ENCODE measurements at regions not wholly inside any gene's neighbourhood (a gene's known extent, or its start where the extent isn't known, plus 50 kb on each side); places are given as distances from the start of the nearest gene placed in this dataset.

GRCh38 chr3:30493911-30494311 is 112.5 kb upstream of the TGFBR2 start:
- DNase-seq (ENCODE audit: low read depth, low spot score), result no peak

DNA sequence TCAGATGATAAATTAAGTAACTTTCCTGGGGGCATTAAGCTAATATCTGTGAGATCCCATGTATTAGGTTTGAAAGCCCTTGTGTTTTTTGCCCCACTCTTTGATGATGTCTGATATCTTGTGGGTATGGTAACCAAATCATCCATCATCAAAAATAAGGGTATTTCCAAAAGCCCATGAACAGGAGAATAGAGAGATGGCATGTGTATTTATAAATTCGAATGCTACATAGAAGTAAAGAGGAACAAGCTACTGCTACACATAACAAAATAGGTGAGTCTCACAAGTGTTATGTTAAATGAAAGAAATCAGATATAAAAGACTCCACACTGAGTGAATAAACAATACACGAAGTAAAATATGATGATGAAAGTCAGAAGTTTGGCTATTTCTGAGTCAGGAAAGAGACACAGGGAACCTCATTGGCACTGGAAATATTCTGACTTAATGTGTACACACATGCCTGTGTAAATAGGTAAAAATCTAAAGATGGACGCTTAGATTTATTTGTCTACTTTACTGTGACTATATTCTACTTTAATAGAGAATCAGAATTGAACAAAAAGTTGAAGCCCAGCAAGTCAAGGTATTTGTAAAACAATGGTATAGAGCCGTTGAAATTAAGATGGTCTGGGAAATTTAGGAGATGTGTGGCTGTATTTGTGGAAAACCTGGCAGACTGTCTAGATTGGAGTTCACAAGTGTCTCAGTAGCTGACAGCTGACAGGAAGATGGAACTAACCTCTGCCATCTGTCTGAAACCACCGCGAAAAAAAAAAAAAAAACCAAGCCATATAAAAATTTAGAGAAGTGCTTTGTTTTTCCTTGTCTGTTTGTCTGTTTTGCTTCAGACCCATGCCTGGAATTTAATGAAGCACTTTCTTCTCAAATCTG is 111.0 kb upstream of the TGFBR2 start:
- DNase-seq (ENCODE audit: low read depth, low spot score), result no peak

DNA sequence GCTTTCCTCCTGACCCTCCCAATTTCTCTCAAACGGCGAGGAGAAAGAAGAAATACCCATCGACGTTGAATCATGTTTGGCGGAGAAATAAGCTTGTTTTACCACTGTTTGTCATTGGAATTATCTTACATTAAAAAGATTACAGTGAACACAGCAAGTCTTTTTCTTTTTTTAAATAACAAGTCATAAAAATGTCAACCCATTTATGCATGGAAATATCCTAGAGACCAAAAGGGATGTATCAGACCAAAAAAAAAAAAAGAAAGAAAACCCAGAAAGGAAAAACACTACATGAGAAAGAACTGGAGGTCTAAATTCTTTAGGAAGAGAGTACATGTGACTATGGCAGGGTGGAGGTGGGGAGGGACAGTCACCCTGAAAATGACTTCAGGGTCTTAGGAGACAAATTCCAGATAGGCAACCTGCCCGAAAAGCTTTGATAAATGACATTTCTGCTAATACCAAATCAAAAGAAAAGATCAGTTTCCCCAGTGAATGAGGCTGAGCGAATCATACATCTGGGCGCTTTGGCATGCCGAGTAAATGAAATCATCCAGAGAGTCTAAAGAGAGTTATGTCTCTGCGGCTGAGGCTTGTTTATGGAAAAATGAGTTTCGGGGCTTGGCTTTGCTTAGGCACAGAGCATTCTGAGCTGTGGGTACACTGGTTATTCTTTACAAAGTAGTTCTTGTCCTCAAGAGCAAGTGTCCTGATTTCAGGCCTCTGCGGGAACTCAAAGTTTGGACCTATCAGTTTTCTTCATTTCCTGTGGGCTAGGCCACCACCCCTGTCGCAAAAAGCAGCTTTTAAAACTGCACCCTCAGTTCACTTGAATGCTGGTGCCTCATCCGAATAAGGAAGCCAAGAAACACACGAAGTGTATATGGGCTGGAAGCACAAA is 110.1 kb upstream of the TGFBR2 start:
- no peak for DNase-seq (ENCODE audit: low read depth, low spot score)

GRCh38 chr3:30498587-30498967 is 107.8 kb upstream of the TGFBR2 start:
- no peak for DNase-seq (ENCODE audit: low read depth, low spot score)

DNA sequence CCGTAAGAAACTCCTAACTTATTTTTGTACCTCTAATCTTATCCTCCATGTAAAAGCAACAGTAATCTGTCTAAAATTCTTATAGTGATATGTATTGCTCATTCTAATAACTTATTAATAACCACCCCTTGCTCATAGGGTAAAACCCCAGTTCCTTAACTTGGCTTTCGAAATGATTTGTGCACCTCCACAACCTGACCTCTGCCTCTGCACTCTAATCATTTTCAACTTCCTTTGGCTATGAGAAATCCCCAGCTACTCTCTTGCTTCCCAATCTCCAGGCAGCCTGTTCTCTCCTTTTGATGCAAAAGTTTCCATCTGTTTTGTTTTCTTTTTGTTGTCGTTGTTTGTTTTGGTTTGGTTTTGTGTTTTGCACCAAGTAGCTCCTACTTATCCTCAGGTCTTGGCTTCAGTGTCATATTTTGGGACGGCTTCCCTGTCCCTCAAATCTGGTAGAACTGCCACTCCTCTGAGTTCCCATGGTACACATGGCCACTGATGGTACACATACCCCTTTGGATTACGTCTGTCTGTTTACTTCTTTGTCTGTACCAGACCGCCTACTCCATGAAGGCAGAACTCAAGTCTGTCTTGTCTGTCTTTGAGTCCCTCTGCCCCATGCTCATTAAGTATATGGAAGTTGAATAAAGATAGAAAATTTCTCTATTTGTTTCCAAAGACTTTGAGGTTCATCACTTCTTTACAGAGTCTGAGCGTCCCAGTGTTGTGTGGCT is 105.6 kb upstream of the TGFBR2 start:
- DNase-seq (ENCODE audit: low read depth, low spot score), result no peak

DNA sequence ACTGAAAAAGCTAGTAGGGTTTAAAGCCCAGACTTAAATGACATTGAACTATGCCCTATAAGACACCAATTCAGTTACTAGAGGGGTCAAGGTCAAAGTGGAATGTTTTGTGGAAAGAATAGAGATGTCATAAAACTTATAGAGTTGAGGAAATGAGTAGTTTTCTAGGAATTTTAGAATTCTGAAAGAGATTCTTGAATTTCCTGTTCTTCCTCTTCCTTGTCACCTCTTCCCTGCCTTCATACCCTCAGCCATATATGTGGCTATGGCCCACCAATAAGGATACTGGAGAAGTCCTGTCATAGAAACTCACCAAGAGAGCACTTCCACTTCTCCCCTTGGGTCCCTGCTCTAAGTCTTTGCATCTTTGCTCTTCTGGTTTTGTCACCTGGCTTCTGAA is 104.9 kb upstream of the TGFBR2 start:
- no peak for DNase-seq (ENCODE audit: low read depth, low spot score)

GRCh38 chr3:30502051-30502741 is 104.2 kb upstream of the TGFBR2 start:
- no peak for DNase-seq (ENCODE audit: low read depth, low spot score)

GRCh38 chr3:30502742-30503073 is 103.7 kb upstream of the TGFBR2 start:
- no peak for DNase-seq (ENCODE audit: low read depth, low spot score)

GRCh38 chr3:30503446-30503845 is 103.0 kb upstream of the TGFBR2 start:
- no peak for DNase-seq (ENCODE audit: low read depth, low spot score)

DNA sequence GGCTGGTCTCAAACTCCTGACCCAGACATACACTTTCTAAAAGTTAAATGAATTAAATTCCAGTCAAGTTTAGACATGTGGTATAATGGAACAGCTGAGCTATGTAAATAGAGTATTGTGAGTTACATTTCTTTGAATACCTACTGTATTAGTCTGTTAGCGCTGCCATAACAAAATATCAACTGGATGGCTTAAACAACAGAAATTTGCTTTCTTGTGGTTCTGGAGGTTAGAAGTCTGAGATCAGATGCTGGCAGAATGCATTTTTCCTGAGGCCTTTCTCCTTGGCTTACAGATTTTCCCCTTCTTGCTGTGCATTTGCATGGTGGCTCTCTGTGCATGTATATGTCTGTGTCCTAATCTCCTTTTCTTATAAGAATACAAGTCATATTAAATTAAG is 101.5 kb upstream of the TGFBR2 start:
- DNase-seq (ENCODE audit: low read depth, low spot score), result no peak

DNA sequence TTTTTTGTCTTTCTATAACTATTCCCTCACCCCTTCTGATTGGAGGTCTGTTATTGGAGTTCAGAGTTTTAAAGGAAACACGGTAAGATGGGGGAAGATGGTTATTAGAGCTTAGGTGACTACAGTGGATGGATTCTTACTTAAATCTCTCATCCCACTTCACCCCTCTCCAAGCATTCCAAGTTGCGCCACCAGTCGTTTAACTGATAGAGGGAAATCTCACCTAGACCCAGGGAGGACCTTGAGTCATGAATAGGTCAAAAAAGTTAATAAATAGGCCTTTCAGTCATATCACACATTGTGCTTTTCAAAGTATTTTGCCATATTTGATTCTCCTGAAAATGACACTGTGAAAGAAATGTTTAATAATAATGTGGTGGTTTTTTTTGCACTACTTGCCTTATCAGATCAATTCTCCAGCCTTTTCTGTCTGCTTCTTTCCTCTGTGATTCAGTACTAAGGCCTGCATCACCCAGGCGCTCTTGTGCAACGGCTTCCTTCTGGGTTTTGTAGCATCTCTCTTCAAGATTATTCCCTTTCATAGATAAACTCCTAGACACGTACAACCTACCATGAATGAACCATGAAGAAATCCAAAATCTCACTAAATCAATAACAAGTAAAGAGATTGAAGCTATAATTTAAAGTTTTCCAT is 100.4 kb upstream of the TGFBR2 start:
- DNase-seq (ENCODE audit: low read depth, low spot score), result no peak

DNA sequence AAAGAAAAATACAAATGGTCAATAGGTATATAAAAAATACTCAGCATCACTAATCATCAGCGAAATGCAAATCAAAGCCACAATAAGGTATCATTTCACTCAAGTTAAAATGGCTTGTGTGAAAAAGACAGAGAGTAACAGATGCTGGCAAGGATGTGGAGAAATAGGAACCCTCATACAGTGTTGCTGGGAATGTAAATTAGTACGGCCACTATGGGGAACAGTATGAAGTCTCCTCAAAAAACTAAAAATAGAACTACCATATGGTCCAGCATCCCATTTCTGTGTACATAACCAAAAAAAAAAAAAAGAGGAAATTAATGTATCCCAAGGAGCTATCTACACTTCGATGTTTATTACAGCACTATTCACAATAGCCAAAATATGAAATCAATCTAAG is 98.1 kb upstream of the TGFBR2 start:
- DNase-seq (ENCODE audit: low read depth, low spot score), result no peak

DNA sequence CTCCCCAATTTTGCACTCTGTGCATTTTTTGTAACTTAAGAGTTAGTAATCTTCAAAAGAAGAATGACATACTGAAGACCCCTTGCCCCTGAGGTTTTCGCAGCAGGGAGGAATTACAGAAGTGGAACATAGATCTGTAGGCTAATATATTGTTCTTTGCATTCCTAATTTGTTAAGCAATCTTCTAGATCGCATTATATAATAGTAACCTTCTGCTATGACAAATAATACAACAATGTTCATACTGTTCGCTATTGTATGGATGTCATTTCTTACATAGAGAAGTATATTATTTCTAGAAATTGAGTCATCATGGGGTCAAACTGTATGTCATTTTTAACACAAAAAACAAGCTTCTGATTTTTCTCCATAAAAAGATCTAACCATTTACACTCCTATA is 95.8 kb upstream of the TGFBR2 start:
- DNase-seq (ENCODE audit: low read depth, low spot score), result no peak

GRCh38 chr3:30511524-30512251 is 94.7 kb upstream of the TGFBR2 start:
- DNase-seq (ENCODE audit: low read depth, low spot score), result no peak

DNA sequence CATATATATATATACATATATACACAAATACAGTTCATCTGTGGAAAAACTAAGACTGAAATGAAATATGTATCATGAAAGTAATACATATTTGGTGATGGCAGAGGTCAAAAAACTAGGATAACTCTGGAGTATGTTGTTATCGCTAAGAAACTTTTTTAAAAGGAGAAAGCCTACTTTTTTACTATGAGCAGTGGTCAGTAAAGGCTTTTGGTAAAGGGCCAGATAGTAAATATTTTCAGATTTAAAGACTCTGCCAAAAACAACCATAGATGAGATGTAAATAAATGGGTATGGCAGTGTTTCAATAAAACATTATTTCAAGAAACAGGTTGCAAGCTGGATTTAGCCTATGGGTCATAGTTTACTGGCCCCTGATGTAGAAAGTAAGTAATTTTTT is 93.8 kb upstream of the TGFBR2 start:
- DNase-seq (ENCODE audit: low read depth, low spot score), result no peak

GRCh38 chr3:30513374-30514152 is 92.8 kb upstream of the TGFBR2 start:
- DNase-seq (ENCODE audit: low read depth, low spot score), result no peak

GRCh38 chr3:30516238-30516637 is 90.2 kb upstream of the TGFBR2 start:
- DNase-seq (ENCODE audit: low read depth, low spot score), result no peak

DNA sequence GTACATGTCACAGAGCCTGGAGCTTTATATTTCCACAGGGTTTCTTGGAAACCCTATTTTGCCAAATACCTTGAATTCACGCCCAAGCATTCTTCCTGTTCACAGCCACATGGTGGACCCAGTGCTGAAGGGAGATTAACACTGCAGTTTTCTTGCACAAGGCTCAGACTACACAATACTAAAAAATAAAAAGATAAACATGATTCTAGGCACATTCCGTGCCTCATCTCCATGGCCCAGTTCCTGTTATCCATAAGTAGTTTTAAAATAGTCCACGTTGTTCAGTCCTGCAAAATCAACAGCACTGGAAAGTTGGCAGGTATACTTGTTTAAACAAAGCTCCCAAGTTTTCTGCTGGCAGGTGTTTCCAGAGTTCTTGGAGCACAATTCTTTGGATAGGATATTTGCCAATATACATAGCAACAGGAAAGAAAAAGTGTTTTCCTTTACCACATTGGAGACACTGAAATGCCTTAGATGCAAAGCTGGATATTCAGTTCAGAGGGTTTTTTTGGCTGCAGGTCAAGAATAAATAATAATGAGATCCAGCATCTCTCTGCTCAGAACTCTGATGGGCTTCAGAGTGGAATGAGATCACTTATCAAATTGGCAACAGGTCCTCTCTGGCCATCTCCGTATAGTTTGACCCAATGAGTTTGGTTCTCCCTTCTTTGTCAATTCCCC is 88.1 kb upstream of the TGFBR2 start:
- no peak for DNase-seq (ENCODE audit: low read depth, low spot score)

DNA sequence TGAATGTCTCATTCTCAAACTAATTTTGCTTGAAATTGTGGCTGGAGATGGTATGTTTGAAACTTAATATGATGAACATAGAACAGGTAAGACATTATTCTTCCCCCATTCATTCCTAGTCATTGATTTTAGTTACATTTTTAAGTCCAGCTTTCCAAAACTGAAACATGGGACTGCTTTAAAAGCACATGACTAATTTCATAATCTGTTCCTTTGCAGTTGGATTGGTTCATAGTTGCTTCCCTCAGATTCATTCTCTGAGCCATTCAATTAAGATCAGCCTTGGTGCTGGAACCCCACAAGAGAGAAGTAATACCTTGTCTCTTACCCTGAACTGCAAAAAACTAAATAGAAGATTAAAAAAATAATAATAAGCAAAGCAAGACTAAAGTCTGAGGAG is 87.5 kb upstream of the TGFBR2 start:
- no peak for DNase-seq (ENCODE audit: low read depth, low spot score)
